ENCODE measurements at regions not wholly inside any gene's neighbourhood (a gene's known extent, or its start where the extent isn't known, plus 50 kb on each side); places are given as distances from the start of the nearest gene placed in this dataset.

GRCh38 chr11:39678996-39679395 lies 1780.5 kb downstream of the LRRC4C start:
- H4K20me1 ChIP-seq (ENCODE audit: insufficient read depth, low read length): no peaks in the 10 kb centered on the region
- ChIA-PET CTCF (ENCODE audit: low intra/inter-chr PET ratio, low total read pairs) (no interaction called here), POLR2A (no interaction called here)
- H2AFZ ChIP-seq (ENCODE audit: low read length): no peak overlapping the region
- H3K4me2 ChIP-seq (ENCODE audit: low read depth, low read length): no peak overlapping the region
- no peak overlapping the region for H3K9ac ChIP-seq (ENCODE audit: insufficient read depth, low read depth, low read length)
- no peaks in the 10 kb centered on the region for H3K27me3 ChIP-seq (ENCODE audit: control insufficient read depth in 1 of 2, insufficient read depth in 2 of 2, low read length in 2 of 2)
- no TSS peak for BruUV-seq (replicated peaks)
- in situ Hi-C loops (cut with HindIII; ENCODE audit: extremely low pct_ligation_motif_present, low pct_unique_long_range_greater_than_20kb) (no loop called here), intact Hi-C loops (cut with micrococcal nuclease; ENCODE audit: unreplicated experiment) (no loop called here)
- TF ChIP-seq EED (CRISPR knock-in tag; IDR thresholded peaks at IDR 0.05): no peak
- no peak for ATAC-seq
- no peak overlapping the region for H3K4me3 ChIP-seq (replicated peaks in 1 of 3; ENCODE audit: insufficient read depth in 1 of 3, low read depth in 2 of 3, low read length in 3 of 3)
- FAIRE-seq: no peak
- H3K4me1 ChIP-seq (ENCODE audit: insufficient read depth, low read length): no peaks in the 10 kb centered on the region
- no peak overlapping the region for H3K27ac ChIP-seq (ENCODE audit: extremely low read length, insufficient read depth, low read length)
- no peak for DNase-seq (ENCODE audit: low spot score)
- 0% methylated on average over 1 of the region's 1 CpG for WGBS (ENCODE audit: low lambda C conversion rate)
- no peaks in the 10 kb centered on the region for H3K79me2 ChIP-seq (ENCODE audit: insufficient read depth, low read length)
- no peaks in the 10 kb centered on the region for H3K36me3 ChIP-seq (replicated peaks in 1 of 2; ENCODE audit: control insufficient read depth in 1 of 2, insufficient read depth in 2 of 2, low read length in 2 of 2)
- H3K9me3 ChIP-seq (ENCODE audit: low read length): peaks cover 42% of the 10 kb centered on the region

- DNase-seq (ENCODE audit: low spot score) (no peak), ATAC-seq (no peak), FAIRE-seq (no peak)
- BruUV-seq (replicated peaks): no TSS peak
- ChIA-PET POLR2A (no interaction called here), CTCF (ENCODE audit: low intra/inter-chr PET ratio, low total read pairs) (no interaction called here)
- no peak overlapping the region for H3K27ac ChIP-seq (ENCODE audit: extremely low read length, insufficient read depth, low read length)
- H3K4me3 ChIP-seq (replicated peaks in 1 of 3; ENCODE audit: insufficient read depth in 1 of 3, low read depth in 2 of 3, low read length in 3 of 3): no peak overlapping the region
- H3K27me3 ChIP-seq (ENCODE audit: control insufficient read depth in 1 of 2, insufficient read depth in 2 of 2, low read length in 2 of 2): no peaks in the 10 kb centered on the region
- no peaks in the 10 kb centered on the region for H3K79me2 ChIP-seq (ENCODE audit: insufficient read depth, low read length)
- no peaks in the 10 kb centered on the region for H4K20me1 ChIP-seq (ENCODE audit: insufficient read depth, low read length)
- in situ Hi-C loops (cut with HindIII; ENCODE audit: extremely low pct_ligation_motif_present, low pct_unique_long_range_greater_than_20kb) (no loop called here), intact Hi-C loops (cut with micrococcal nuclease; ENCODE audit: unreplicated experiment) (no loop called here)
- no peaks in the 10 kb centered on the region for H3K36me3 ChIP-seq (replicated peaks in 1 of 2; ENCODE audit: control insufficient read depth in 1 of 2, insufficient read depth in 2 of 2, low read length in 2 of 2)
- 2% methylated on average over 2 of the region's 2 CpGs for WGBS (ENCODE audit: low lambda C conversion rate)
- H3K9ac ChIP-seq (ENCODE audit: insufficient read depth, low read depth, low read length): no peak overlapping the region
- no peak overlapping the region for H3K4me2 ChIP-seq (ENCODE audit: low read depth, low read length)
- peaks cover 21% of the 10 kb centered on the region for H3K9me3 ChIP-seq (ENCODE audit: low read length)
- H3K4me1 ChIP-seq (ENCODE audit: insufficient read depth, low read length): no peaks in the 10 kb centered on the region
- TF ChIP-seq THAP9 (CRISPR knock-in tag; IDR thresholded peaks at IDR 0.05; ENCODE audit: borderline replicate concordance) (no peak), ZNF331 (CRISPR knock-in tag; IDR thresholded peaks at IDR 0.05) (no peak), ZNF878 (CRISPR knock-in tag; IDR thresholded peaks at IDR 0.05) (no peak)
- no peak overlapping the region for H2AFZ ChIP-seq (ENCODE audit: low read length)
These were observed 1784.3 kb downstream of the LRRC4C start for GRCh38 chr11:39675171-39675570.
